CD4-positive, alpha-beta T cell treated with Interleukin-6 for 4 hours (primary cell): ENCODE measurements at regions not wholly inside any gene's neighbourhood (a gene's known extent, or its start where the extent isn't known, plus 50 kb on each side); places are given as distances from the start of the nearest gene placed in this dataset.
"Not testable (repeated sequence)": the region's sequence is repeated elsewhere in the genome, so short reads cannot be mapped to it uniquely, and the experiment has no call there.

Experiments
- DNase-seq: peaks from one replicate; pipeline ENCODE4 v3.0.0-alpha.2; 2020; ENCODE audit warnings: mixed read lengths

GRCh38 chr3:75611724-75612460 is 52.2 kb upstream of the FRG2C start:
- not testable (repeated sequence) for DNase-seq
